HG02884 (cell line): ENCODE measurements at regions not wholly inside any gene's neighbourhood (a gene's known extent, or its start where the extent isn't known, plus 50 kb on each side); places are given as distances from the start of the nearest gene placed in this dataset.

Experiments used
- ATAC-seq: cut with Tn5 transposase; IDR thresholded peaks from one replicate; pipeline ENCODE4 v1.9.1; 2021; ENCODE audit warnings: mild to moderate bottlenecking, moderate library complexity; ENCODE audit not compliant: unreplicated experiment

DNA sequence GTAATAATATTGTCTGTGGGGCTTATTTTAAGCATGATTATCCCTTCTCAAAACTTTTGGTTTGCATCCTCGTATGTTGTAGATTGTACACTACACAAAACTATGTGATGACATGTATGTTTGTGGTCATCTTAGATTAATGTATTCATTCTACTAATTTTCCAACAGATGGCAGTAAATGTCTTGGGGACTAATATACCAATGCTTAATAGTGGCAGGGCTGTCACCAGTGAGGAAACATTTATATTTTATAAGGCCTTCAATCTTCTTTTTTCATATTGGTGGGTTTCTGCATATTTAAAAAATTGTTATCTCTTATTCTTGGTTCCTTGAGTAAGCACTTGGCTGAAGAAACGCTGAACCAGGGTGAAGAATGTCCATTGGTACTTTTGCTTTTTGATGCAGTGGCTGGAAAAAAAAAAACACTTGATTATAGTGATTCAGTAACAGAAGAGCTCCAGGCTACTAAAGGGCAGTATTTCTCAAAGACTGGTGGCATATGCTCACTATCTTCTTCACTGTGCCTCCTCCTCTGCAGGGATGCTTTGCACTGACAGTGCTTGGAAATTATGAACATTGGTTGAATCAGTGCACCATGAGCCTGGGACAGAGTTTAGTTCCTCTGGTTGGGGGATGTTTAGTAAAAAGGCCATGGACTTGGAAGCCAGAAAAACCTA lies 530.3 kb downstream of the RASEF start:
- ATAC-seq: peak; percentile 54

DNA sequence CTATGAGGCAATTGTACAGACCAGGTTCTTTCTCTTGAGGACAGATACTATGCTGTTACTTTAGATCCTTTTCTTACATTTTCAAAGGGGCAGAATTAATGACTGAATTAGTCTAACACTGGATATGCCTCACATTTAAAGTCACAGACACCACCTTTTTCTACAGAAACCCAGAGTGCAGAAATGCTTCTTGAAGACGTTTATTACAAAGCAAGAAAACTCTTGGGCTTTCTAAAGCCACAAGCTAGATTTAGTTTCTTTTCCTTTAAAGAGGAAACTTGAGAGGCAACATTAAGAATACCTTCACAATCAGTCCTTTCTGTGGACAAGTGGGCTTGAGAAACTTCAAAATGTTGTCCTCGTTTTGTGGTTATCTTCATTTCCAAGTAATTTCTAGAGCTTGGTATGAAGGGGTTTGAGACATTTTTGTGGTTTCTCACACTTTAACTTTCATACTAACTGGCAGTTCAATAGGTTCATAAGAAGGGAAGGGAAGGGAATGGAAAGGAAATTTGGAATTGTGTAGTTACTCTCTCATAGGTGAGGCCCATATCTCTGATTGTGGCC lies 527.4 kb downstream of the RASEF start:
- ATAC-seq: no peak

DNA sequence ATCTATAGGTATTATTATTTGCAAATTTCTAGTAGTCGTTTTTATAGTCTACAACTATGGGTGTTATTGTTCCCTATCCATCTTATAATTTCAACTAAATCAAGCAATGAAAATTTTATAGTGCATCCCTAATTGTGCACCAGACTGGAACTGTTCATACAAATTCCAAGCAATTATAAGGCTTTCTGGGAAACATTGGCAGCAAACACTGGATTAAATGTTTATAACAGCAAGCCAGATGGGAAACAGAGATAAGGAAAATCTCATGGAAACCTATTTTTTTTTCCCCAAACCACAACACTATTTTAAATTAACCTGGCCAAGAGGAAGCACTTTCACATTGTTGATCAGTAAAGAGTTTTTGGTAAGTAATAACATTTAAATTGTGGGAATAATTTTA lies 524.3 kb downstream of the RASEF start:
- ATAC-seq: no peak

DNA sequence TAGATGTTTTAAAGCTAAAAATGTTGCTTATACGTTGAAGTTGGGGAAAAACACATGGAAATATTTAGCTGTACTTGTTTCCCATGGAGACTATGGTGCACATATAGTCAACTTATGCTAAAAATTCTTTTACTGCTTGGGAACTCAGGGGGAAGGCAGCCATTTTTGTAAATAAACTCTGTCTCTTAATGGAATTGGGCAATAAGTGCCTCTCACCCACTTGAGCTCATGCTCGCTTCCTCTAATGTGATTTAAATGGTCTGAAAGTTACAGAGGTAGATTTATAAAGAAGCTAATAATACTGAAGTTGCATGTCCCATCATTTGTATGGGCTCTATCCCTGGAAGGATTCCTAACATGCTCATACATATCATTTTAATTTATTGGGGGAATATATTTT lies 523.8 kb downstream of the RASEF start:
- no peak for ATAC-seq

DNA sequence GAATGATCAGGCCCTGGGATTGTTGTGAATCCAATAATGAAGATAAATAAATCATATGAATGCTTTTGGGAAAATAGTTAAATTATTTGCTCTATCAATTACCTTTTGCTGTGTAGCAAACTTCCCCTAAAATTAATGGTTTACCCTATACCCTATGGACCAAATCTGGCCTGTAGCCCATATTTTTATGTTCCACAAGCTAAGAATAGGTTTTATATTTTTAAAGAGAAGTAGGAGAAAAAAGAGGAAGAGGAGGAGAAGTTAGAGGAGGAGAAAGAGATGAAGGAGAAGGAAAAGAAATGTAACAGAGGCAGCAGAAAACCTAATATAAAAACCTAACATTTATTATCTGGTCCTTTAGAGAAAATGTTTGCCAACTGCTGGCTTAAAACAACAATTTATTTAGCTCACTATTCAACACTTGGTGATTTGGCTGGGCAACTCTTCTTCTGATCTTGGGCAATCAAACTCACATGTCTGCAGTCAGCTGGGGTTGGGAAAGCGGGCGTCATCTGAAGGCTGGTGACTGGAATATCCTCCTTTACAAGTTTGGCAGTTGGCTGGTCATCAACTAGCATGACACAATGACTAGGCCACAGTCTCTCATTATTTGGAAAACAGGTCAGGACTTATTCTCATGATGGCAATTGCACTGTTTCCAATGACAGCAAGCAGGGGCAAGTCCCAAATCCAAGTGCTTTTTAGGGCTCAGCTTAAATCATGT lies 522.9 kb downstream of the RASEF start:
- no peak for ATAC-seq

DNA sequence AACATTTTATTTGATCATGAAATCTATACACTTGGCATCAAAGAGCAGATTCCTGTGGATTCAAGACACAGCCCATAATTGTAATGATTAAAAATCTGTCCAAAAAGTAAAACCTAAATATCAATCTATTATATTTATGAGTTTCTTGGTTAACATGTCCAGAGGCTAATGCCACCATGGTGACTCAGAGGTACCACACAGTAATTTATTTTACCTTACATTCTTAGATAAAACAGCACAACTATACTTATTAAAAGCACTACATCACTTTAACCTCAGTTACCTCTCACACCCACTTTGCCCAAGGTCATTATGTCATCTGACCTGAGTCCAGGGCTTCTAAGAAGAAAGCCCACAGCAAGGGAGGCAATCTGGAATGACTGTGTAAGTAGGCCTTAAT lies 519.2 kb downstream of the RASEF start:
- ATAC-seq: no peak

DNA sequence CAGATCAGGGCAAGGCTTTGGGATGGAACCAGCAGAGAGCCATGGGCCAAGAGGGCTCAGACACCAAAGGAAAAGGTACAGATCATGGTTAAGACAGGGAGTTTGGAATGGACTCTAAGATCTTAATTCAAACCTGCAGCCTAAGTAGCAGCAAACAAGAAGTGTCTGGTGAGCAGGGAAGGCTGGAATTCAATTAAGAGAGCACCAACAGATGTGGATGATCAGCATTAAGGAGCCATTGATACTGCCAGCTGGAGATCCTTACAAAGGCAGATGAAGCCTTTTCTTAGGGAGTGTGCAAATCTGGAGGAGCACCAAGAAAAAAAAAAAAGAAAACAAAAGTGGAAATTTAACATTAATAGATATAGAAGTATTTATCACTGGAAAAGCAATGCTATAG lies 516.8 kb downstream of the RASEF start:
- ATAC-seq: no peak

DNA sequence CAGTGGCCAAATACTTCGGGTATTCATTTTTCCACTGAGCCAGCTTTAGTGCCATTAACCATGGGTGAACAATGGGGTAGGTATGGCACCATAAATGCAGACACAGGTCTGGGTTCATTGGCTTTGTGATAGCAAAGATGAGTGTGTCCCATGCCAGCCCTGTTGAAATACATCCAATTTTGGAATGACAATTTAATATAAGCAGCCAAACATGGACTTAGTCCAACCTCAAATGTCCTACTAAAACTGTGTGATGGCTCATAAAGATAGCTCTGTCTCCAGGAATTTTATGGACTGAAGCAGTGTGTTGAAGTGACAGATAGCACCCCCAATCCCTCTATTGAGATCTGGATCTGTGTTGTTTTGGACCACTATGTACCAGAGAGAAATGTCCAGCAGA lies 514.9 kb downstream of the RASEF start:
- no peak for ATAC-seq

DNA sequence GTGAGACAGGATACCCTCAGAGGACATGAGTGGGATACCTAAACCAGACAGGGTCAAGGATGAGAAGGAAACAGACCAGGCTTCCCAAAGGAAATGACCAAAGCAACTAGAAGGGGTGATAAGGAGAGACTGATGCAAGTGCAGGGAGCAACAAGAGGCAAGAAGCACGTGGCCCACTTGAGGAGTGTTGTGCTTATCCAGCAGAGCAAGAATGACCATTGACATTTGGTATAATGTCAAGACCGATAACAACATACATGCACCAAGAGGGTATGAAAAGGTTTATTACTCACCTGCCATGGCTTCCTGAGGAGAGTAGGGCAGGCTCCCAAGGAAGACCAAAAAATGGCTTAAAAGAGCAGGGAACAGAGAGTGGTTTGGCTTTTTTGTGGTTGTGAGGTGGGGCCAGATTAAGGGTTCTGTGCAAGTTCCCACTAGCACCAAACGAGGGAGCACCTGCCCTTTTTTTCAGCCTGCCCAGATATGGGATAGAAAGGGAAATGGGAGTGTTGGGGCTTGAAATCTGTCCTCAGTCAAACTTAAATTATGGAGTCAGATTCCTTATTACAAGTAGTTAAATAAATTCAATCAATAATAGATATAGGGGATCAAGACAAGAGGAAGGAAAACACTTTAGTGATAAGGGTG lies 513.6 kb downstream of the RASEF start:
- ATAC-seq: no peak

DNA sequence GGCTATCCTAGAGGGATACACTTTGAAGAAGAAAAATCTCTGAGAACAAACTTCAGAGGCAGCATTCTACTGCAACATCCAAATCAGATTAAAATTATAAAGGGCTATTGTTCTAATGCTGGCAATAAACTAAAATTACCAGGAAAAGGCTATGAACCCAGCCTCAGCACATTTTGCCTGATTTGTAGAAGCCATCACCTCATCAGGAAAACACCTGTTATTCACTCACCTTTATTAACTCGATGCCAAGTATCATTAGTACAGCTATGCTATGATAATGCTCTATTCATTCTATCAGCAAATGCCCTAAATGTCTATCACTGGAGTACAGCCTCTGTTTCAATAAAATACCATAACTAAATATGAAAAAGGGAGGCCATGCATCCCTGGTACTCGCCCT lies 510.2 kb downstream of the RASEF start:
- ATAC-seq: no peak

DNA sequence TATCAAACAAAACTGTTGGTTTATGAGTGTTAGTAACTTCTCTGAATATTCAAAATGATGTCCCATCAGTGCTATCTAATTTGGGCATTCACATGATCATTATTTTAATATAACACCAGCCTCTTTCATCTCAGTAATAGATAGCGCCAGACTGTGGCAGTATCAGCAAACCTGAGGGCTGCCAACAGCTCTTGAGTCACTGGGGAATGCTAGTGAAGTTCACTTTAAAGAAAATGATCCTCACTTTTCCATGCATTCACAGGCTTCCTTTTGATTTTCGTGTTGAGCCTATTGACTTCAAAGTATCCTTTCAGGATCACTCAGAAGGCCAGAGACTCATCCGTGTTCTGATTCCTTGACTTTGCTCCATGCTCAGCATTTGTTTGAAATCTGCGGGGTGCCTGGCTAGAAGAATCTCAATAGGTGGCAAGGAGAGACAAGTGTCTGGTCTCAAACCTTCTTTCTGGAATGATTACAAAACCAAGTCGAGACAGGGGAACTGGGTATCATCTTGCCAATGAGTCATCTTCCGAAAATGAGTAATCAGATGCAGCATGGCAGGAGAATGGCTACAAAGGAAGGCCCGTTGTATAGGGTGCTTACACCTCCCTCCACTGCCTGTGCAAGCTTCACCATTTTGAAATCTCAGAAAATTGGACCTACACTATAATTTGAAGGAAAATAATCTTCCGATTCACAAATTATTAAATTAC lies 509.1 kb downstream of the RASEF start:
- ATAC-seq: no peak

DNA sequence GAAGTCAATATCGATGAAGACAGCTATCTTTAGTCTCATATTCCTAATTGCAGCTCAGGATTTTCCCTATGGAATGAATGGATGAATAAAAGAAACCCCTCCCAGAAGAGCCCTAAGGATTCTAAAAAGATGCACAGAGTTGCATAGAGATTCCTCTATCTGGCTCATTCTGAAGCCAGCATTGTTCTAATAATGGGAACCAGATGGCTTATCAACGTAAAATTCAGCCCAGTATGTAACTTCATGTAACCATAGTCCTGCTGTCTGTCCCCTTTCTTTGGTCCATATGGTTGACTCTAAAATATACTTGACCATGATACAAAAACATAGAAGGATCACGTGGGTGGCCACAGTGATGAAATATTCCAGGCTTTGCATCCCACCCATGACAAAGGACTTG lies 508.6 kb downstream of the RASEF start:
- ATAC-seq: no peak

DNA sequence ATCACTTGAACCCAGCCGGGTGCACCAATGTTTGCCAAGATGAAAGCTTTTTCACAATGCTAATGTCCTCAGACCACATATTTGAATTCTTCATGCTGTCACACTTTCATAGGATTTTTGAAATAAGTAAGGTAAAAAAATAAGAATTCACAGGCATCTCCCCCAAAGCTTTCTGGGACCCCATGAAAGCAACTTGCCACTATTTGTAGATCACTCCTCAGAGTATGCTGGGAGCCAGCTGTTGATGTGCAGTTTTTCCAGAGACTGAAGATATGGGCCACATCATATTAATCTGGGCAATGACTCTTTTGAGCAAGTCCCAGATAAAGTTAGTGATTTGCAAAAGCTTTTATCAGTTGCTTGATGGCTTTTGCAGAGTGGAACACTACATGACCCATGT lies 507.9 kb downstream of the RASEF start:
- no peak for ATAC-seq

DNA sequence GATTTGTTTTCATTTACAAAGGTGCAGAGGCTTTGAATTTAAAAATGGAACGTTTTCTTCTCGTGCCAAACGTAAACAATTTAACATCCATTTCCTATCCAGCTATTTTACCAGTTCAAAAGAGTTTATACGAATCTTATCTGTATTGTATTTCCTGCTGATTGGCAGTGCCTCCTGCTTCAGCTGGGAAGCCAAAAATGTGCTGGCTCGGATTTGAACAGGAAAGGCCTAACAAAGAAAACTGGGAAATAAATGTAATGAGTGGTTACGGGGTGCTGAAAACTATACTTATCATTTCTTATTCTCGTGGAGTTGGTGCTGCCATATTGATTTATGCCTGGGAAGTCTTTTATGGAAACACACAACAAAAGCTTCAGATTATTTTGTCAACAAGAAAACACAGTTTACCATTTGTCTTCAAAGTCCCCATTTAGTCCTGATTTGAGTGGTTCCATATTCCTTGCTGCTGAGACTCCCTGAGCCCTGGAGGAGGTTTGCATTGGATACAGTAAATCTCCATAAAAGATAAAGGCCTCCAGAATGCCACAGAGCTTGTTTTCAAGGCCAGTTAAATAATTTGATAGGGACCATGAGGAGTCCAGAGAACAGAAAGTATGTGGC lies 507.4 kb downstream of the RASEF start:
- no peak for ATAC-seq

DNA sequence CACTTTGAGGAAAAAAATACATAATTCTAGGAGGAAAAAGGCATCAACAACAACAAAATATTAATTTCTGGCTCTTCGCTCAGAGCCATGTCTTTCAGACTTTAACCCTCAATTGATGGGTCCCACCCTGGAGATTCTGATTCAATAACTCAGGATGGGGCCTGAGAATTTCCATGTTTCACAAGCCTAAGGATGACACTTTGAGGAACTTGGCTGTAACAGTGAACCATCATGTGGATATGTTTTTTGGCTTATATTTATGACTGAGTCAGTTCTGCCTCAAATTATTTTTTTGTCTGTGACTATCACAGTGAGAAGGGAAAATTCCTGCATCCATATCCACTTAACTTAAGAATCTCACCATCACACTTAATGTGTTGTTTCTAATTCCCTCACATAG lies 504.6 kb downstream of the RASEF start:
- ATAC-seq: no peak

DNA sequence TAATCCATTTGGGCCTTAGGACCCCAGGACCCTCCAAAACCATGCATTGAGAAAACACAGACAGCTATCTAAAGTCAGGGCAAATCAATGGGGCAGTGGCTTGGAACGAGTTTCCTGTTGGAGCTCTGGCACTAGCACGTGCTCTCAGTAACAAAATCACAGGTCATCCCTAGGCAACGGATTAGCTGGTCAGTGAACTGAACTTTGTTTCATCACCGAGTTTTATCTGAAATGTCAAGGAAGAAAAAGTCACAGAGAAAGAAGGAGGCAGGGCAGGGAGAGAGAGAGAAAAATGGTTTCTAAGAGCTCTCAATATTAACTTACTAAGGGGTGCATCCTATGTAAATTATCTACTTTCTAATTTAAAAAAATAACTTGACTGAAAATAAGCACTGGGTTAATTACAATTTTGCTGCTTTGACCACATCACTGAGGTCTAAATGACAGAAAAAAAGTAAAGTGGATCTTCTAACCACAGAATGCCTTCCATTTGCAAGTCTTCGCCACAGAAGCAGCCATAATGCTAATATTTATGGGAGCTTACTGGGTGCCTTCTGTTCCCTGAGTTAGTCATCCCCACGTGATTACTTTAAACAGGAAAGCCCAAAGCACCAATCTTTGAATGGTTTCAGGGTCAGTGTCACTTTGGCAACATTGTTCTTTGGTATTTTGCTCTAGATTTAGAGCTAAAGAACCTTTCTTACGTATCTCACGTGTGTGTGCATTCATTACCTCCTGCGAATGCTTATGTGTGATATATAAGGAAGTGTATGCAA lies 503.9 kb downstream of the RASEF start:
- no peak for ATAC-seq

DNA sequence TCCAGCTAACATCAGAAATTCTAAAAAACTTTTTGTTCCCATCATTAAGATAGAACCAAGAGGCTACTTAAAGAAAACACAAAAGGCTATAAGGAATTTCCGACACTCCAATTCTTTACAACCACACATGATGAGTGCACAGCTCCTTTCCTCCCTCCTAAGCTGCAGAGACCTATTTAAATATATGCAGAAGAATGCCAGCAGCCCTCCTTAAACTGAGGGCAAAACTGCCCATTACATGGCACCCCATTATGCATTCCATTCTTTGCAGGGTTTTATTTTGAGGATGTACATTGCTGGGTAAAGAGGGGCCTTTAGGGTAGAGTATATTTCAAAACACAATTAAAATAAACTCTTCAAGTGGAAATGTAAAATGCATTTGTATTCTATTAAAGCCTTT lies 502.9 kb downstream of the RASEF start:
- ATAC-seq: no peak

DNA sequence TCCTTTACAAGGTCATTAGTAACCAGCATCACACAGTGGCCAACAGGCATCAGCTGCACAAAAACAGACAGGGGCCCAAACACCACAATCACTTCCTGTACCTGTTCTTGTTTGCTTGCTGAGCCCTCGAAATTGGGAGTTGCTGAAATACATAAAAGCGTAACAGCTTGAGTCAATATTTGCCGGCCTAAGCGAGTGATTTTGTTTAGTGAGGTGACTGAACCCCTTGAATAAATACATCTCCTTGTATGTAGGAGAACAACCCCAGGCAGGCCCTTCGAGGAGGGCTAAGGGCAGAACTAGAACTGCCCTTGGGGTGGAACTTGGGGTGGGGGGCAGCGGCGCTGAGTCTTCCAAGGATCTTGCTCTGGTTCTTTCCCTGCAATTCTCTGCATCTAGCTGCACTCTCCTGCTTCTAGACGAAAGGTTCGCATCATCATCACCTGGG lies 502.5 kb downstream of the RASEF start:
- ATAC-seq: no peak

DNA sequence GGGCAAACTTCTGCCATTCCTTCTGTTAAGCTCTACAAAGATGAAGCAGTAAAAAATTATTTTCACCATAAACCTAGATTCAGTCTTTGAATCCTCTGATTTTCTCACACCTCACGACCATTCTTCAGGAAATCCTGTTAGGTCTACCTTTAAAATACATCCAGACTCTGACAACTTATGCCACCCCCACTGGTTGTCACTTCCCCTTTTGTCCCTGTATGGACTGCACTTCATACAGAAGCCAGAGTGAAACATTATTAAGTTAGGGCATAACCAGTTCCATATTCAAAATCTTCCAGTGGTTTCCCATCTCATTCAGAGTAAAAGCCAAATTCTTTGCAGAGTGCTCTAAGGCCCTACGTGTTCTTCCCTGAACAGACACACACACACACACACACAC lies 499.8 kb downstream of the RASEF start:
- no peak for ATAC-seq

DNA sequence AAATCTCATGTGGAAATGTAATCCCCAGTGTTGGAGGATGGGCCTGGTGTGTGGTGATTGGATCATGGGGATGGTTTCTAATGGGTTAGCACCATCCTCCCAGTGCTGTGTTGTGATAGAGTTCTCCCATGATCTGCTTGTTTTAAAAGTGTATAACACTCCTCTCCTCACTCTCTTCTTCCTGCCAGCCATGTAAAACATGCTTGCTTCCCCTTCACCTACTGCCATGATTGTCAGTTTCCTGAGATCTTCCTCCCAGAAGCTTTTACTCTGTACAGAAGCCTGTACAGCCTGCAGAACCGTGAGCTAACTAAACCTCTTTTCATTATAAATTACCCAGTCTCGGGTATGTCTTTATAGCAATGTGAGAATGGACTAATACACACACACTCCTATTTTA lies 499.1 kb downstream of the RASEF start:
- no peak for ATAC-seq
